OCI-LY7 (cell line): ENCODE measurements at regions not wholly inside any gene's neighbourhood (a gene's known extent, or its start where the extent isn't known, plus 50 kb on each side); places are given as distances from the start of the nearest gene placed in this dataset.

Experiments
- CTCF ChIP-seq: fragments of 200-600 bp; sonication (generic); conservative IDR thresholded peaks from 2 replicates; pipeline ENCODE4 v1.5.1; 2014; ENCODE audit warnings: mild to moderate bottlenecking, antibody characterized with exemption, low read length, moderate library complexity, mixed read lengths
- EZH2phosphoT487 ChIP-seq: fragments of 200-600 bp; sonication (generic); IDR thresholded peaks from 2 replicates; pipeline ENCODE4 v1.6.1; 2018; ENCODE audit warnings: low read depth, borderline replicate concordance, mild to moderate bottlenecking, mixed run types, antibody characterized with exemption, low read length, moderate library complexity, mixed read lengths

GRCh38 chr13:76035711-76036110, 399.6 kb downstream of the LMO7 start:
- no peak for TF ChIP-seq CTCF
- no peak for TF ChIP-seq EZH2phosphoT487
